ENCODE measurements at regions not wholly inside any gene's neighbourhood (a gene's known extent, or its start where the extent isn't known, plus 50 kb on each side); places are given as distances from the start of the nearest gene placed in this dataset.
A peak's percentile ranks its signal among the peaks of the same experiment; 100 is the strongest.

GRCh38 chrX:17206584-17206983 lies 168.4 kb upstream of the NHS start:
- no peak for DNase-seq

- DNase-seq, result no peak
Measured at GRCh38 chrX:17214962-17215361, 160.0 kb upstream of the NHS start.

GRCh38 chrX:17226736-17227135 lies 148.3 kb upstream of the NHS start:
- no peak for DNase-seq

- no peak for DNase-seq
Measured at GRCh38 chrX:17237146-17237545, 137.9 kb upstream of the NHS start.

GRCh38 chrX:17242470-17242869 lies 132.5 kb upstream of the NHS start:
- peak; percentile 38 for DNase-seq

GRCh38 chrX:17247144-17247543 lies 127.9 kb upstream of the NHS start:
- DNase-seq, result no peak

GRCh38 chrX:17262123-17262522 lies 112.9 kb upstream of the NHS start:
- no peak for DNase-seq

GRCh38 chrX:17266136-17266535 lies 108.9 kb upstream of the NHS start:
- DNase-seq, result no peak

- DNase-seq, result no peak
Measured at GRCh38 chrX:17278961-17279360, 96.0 kb upstream of the NHS start.

- no peak for DNase-seq
Measured at GRCh38 chrX:17285983-17286382, 89.0 kb upstream of the NHS start.

- no peak for DNase-seq
Measured at GRCh38 chrX:17291171-17291900, 83.7 kb upstream of the NHS start.

- DNase-seq, result no peak
Measured at GRCh38 chrX:17292111-17292527, 82.9 kb upstream of the NHS start.

GRCh38 chrX:17294561-17294960 lies 80.4 kb upstream of the NHS start:
- DNase-seq, result no peak

GRCh38 chrX:17295791-17296190 lies 79.2 kb upstream of the NHS start:
- no peak for DNase-seq

- no peak for DNase-seq
Measured at GRCh38 chrX:17298564-17298963, 76.4 kb upstream of the NHS start.

GRCh38 chrX:17299206-17299605 lies 75.8 kb upstream of the NHS start:
- DNase-seq, result no peak

GRCh38 chrX:17323397-17323796 lies 51.6 kb upstream of the NHS start:
- no peak for DNase-seq

Data from midbrain (tissue), 1 donor.